IPS-20b (cell line): ENCODE measurements at regions not wholly inside any gene's neighbourhood (a gene's known extent, or its start where the extent isn't known, plus 50 kb on each side); places are given as distances from the start of the nearest gene placed in this dataset.

Experiments used
- H3K27ac ChIP-seq: one replicate; pipeline ENCODE4 v1.5.1; 2013; ENCODE audit warnings: low read length
- H3K27me3 ChIP-seq: 2 replicates; pipeline ENCODE4 v1.6.1; 2013; ENCODE audit warnings: mild to moderate bottlenecking, low read length, inconsistent platforms; ENCODE audit not compliant: insufficient read depth
- H3K36me3 ChIP-seq: 2 replicates; pipeline ENCODE4 v1.6.1; 2013; ENCODE audit warnings: low read depth, mild to moderate bottlenecking, inconsistent platforms, low read length, moderate library complexity; ENCODE audit not compliant: insufficient read depth
- H3K4me1 ChIP-seq: 2 replicates; pipeline ENCODE4 v1.6.1; 2013; ENCODE audit warnings: mild to moderate bottlenecking, control low read depth, inconsistent platforms, low read length, moderate library complexity; ENCODE audit not compliant: insufficient read depth
- H3K4me3 ChIP-seq: 2 replicates; pipeline ENCODE4 v1.5.1; 2013; ENCODE audit warnings: mild to moderate bottlenecking, low read length, inconsistent platforms
- H3K9ac ChIP-seq: 2 replicates; pipeline ENCODE4 v1.6.1; 2013; ENCODE audit warnings: low read depth, mild to moderate bottlenecking, inconsistent platforms, low read length, moderate library complexity
- H3K9me3 ChIP-seq: 2 replicates; pipeline ENCODE4 v1.6.1; 2013; ENCODE audit warnings: mild to moderate bottlenecking, low read depth, low read length, inconsistent platforms; ENCODE audit not compliant: insufficient read depth

DNA sequence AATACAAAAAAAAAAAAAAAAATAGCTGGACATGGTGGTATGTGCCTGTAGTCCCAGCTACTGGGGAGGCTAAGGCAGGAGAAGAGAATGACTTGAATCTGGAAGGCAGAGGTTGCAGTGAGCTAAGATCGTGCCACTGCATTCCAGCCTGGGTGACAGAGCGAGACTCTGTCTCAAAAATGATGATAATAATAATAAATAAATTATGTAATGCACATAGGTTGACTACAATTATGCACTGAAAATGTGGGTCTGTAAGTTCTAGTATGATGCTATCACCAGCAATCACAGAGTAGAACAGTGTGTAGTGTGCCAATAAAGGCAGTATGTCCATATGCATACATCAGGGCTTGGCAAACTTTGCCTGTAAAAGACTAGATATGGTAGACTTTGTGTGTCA lies 55.6 kb upstream of the MYCN start:
- no peak overlapping the region for H3K9ac ChIP-seq
- no peaks in the 10 kb centered on the region for H3K27me3 ChIP-seq
- H3K36me3 ChIP-seq, result no peaks in the 10 kb centered on the region
- no peak overlapping the region for H3K27ac ChIP-seq
- H3K4me1 ChIP-seq, result no peaks in the 10 kb centered on the region; the same call in 1 of the 2 replicates
- no peaks in the 10 kb centered on the region for H3K9me3 ChIP-seq
- H3K4me3 ChIP-seq, result no peak overlapping the region

DNA sequence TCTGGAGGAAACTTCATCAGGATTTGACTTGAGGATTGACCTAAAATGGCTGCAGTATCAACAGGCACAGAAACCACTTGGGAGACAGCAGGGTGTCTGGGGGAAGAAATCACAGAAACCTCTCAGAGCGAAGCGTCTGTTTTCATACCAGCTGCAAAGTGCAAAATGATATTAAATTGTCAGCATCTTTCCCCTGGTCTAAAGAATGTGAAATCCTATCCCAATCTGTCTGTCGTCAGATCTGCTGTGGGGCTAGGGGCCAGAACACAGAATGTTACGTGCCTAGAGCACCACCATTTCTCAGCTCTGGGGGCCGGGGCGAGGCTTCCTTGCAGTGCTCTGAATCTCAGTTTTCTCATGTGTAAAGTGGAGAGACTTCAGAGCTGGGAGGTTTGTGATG lies 54.1 kb upstream of the MYCN start:
- Histone ChIP-seq H3K9me3 (no peaks in the 10 kb centered on the region), H3K9ac (no peak overlapping the region), H3K4me1 (peaks cover 4% of the 10 kb centered on the region; the same call in 1 of the 2 replicates), H3K27ac (no peak overlapping the region), H3K4me3 (no peak overlapping the region), H3K27me3 (no peaks in the 10 kb centered on the region), H3K36me3 (no peaks in the 10 kb centered on the region)

GRCh38 chr2:15889442-15890123 lies 50.8 kb upstream of the MYCN start:
- H3K4me3 ChIP-seq, result no peak overlapping the region
- H3K4me1 ChIP-seq, result peaks cover 20% of the 10 kb centered on the region
- H3K9me3 ChIP-seq, result no peaks in the 10 kb centered on the region
- H3K9ac ChIP-seq, result no peak overlapping the region
- no peaks in the 10 kb centered on the region for H3K36me3 ChIP-seq
- H3K27me3 ChIP-seq, result no peaks in the 10 kb centered on the region
- no peak overlapping the region for H3K27ac ChIP-seq

GRCh38 chr2:15890124-15890754 lies 50.1 kb upstream of the MYCN start:
- H3K27me3 ChIP-seq, result no peaks in the 10 kb centered on the region
- H3K36me3 ChIP-seq, result no peaks in the 10 kb centered on the region
- H3K27ac ChIP-seq, result no peak overlapping the region
- H3K4me3 ChIP-seq, result no peak overlapping the region
- no peaks in the 10 kb centered on the region for H3K9me3 ChIP-seq
- H3K4me1 ChIP-seq, result peaks cover 20% of the 10 kb centered on the region
- no peak overlapping the region for H3K9ac ChIP-seq
